Esophagus muscularis mucosa (tissue), 3 donors: ENCODE measurements at regions not wholly inside any gene's neighbourhood (a gene's known extent, or its start where the extent isn't known, plus 50 kb on each side); places are given as distances from the start of the nearest gene placed in this dataset.

Experiments
- POLR2A ChIP-seq: fragments of 450-650 bp; IDR thresholded peaks from one replicate; pipeline ENCODE4 v1.6.1; 2017; ENCODE audit warnings: antibody characterized with exemption, moderate library complexity, mild to moderate bottlenecking, low read depth
- TF ChIP-seq, protein P1 (sequence below), 3 experiments: fragments of 200-600 bp in 2 of 3; fragments of 450-650 bp in 1 of 3; sonication (generic) in 2 of 3; IDR thresholded peaks; one replicate each; pipeline ENCODE4 v1.5.1; 2017 to 2019; ENCODE audit warnings: antibody characterized with exemption in 3 of 3, mild to moderate bottlenecking in 2 of 3, moderate library complexity in 1 of 3

GRCh38 chr1:185520188-185520920, 203.3 kb upstream of the IVNS1ABP start:
- TF ChIP-seq, protein P1, sequence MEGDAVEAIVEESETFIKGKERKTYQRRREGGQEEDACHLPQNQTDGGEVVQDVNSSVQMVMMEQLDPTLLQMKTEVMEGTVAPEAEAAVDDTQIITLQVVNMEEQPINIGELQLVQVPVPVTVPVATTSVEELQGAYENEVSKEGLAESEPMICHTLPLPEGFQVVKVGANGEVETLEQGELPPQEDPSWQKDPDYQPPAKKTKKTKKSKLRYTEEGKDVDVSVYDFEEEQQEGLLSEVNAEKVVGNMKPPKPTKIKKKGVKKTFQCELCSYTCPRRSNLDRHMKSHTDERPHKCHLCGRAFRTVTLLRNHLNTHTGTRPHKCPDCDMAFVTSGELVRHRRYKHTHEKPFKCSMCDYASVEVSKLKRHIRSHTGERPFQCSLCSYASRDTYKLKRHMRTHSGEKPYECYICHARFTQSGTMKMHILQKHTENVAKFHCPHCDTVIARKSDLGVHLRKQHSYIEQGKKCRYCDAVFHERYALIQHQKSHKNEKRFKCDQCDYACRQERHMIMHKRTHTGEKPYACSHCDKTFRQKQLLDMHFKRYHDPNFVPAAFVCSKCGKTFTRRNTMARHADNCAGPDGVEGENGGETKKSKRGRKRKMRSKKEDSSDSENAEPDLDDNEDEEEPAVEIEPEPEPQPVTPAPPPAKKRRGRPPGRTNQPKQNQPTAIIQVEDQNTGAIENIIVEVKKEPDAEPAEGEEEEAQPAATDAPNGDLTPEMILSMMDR (IDR thresholded peaks at IDR 0.05): no peak
- TF ChIP-seq POLR2A: no peak
